ENCODE measurements at regions not wholly inside any gene's neighbourhood (a gene's known extent, or its start where the extent isn't known, plus 50 kb on each side); places are given as distances from the start of the nearest gene placed in this dataset.
"Not testable (repeated sequence)": the region's sequence is repeated elsewhere in the genome, so short reads cannot be mapped to it uniquely, and the experiment has no call there.

DNA sequence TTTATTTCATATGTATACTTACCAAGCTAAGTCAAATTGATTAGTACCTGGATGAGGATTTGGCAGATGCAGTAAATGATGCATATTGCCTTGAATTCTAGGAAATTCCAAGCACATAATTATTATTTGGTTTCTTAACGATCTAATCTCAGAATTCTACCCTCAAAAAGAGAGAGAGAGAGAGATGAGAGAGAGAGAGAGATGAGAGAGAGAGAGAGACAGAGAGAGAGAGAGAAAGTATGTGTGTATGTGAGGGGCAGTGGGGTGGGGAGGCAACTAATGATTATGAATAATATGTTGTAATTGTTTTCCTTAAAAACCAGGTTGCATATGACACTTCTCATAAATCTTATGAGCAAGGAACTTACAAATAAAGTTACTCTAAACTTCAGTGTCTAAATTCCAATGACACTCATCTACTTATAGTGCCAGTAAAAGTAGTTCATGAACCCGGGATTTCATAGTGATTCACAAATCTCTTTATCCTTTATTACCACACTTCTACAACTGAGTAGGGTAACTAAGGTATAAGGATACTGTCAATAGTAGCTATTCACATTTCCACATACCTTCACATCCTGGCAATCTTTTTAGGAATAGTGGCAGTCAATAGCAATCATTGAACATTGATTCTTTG, 60.5 kb upstream of the EDIL3 start:
- WGBS, 3 donors: 60 to 73% (median 70%) methylated on average over 2 of the region's 2 CpGs
- Histone ChIP-seq H3K27me3 (no peaks in the 10 kb centered on the region), H3K9me3 (no peaks in the 10 kb centered on the region), H3K36me3 (no peaks in the 10 kb centered on the region), H3K4me1 (ENCODE audit: insufficient read depth) (no peaks in the 10 kb centered on the region), H3K4me3 (no peak overlapping the region), H3K27ac (no peak overlapping the region)
- no peak for DNase-seq
- TF ChIP-seq CTCF (IDR thresholded peaks at IDR 0.05) (no peak), POLR2A (IDR thresholded peaks at IDR 0.05) (no peak), EP300 (IDR thresholded peaks at IDR 0.05) (no peak)
- intact Hi-C loops (cut with DNase I): no loop called here

- Histone ChIP-seq H3K4me1 (ENCODE audit: insufficient read depth) (no peaks in the 10 kb centered on the region), H3K27me3 (no peaks in the 10 kb centered on the region), H3K27ac (no peak overlapping the region), H3K4me3 (no peak overlapping the region), H3K36me3 (no peaks in the 10 kb centered on the region), H3K9me3 (no peaks in the 10 kb centered on the region)
- intact Hi-C loops (cut with DNase I): no loop called here
- DNase-seq: no peak
- TF ChIP-seq POLR2A (IDR thresholded peaks at IDR 0.05) (no peak), EP300 (IDR thresholded peaks at IDR 0.05) (no peak), CTCF (IDR thresholded peaks at IDR 0.05) (no peak)
- WGBS, 3 donors: 92 to 100% (median 95%) methylated on average over 1 of the region's 1 CpG
Observed at GRCh38 chr5:84438456-84438855, 53.8 kb upstream of the EDIL3 start.

GRCh38 chr5:84437673-84438315, 53.1 kb upstream of the EDIL3 start:
- WGBS, 3 donors: 74 to 76% (median 75%) methylated on average over 2 of the region's 2 CpGs
- no peak for DNase-seq
- H3K36me3 ChIP-seq: no peaks in the 10 kb centered on the region
- H3K27me3 ChIP-seq: no peaks in the 10 kb centered on the region
- H3K27ac ChIP-seq: no peak overlapping the region
- intact Hi-C loops (cut with DNase I): no loop called here
- no peak for TF ChIP-seq POLR2A (IDR thresholded peaks at IDR 0.05)
- no peaks in the 10 kb centered on the region for H3K9me3 ChIP-seq
- no peak overlapping the region for H3K4me3 ChIP-seq
- H3K4me1 ChIP-seq (ENCODE audit: insufficient read depth): no peaks in the 10 kb centered on the region

GRCh38 chr5:84436866-84437265, 52.2 kb upstream of the EDIL3 start:
- Histone ChIP-seq H3K27me3 (no peaks in the 10 kb centered on the region), H3K27ac (no peak overlapping the region), H3K36me3 (no peaks in the 10 kb centered on the region), H3K9me3 (no peaks in the 10 kb centered on the region), H3K4me1 (ENCODE audit: insufficient read depth) (no peaks in the 10 kb centered on the region), H3K4me3 (no peak overlapping the region)
- 20 to 34% (median 22%) methylated on average over 1 of the region's 1 CpG for WGBS, 3 donors
- no peak for TF ChIP-seq CTCF (IDR thresholded peaks at IDR 0.05)
- no peak for TF ChIP-seq EP300 (IDR thresholded peaks at IDR 0.05)
- TF ChIP-seq POLR2A (IDR thresholded peaks at IDR 0.05): no peak
- DNase-seq: no peak
- intact Hi-C loops (cut with DNase I): no loop called here

DNA sequence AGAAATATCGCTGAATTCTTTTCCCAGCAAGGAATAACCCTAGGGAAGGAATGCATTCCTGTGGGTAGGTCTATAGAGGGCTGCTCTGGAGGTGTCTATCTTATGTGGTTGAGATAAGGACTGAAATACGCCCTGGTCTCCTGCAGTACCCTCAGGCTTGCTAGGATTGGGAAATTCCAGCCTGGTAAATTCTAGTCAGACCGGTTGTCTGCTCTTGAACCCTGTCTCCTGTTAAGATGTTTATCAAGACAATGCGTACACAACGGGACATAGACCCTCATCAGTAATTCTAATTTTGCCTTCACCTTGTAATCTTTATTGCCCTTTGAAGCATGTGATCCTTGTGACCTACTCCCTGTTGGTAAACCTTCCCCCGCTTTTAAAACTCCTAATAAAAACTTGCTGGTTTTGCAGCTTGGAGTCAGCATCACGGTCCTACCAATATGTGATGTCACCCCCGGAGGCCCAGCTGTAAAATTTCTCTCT, 51.2 kb upstream of the EDIL3 start:
- H3K9me3 ChIP-seq; DNase-seq; H3K4me1 ChIP-seq (ENCODE audit: insufficient read depth); H3K27ac ChIP-seq; H3K36me3 ChIP-seq; H3K27me3 ChIP-seq; intact Hi-C loops (cut with DNase I); H3K4me3 ChIP-seq: not testable (repeated sequence)
- 64 to 77% (median 76%) methylated on average over 8 of the region's 8 CpGs for WGBS, 3 donors

Measured in ovary (tissue), 7 donors.